Right forelimb (tissue), 1 donor: ENCODE measurements at regions not wholly inside any gene's neighbourhood (a gene's known extent, or its start where the extent isn't known, plus 50 kb on each side); places are given as distances from the start of the nearest gene placed in this dataset.
"Not testable (repeated sequence)": the region's sequence is repeated elsewhere in the genome, so short reads cannot be mapped to it uniquely, and the experiment has no call there.

Source experiments
- DNase-seq: peaks from one replicate; pipeline ENCODE4 v3.0.0-alpha.2; 2018

DNA sequence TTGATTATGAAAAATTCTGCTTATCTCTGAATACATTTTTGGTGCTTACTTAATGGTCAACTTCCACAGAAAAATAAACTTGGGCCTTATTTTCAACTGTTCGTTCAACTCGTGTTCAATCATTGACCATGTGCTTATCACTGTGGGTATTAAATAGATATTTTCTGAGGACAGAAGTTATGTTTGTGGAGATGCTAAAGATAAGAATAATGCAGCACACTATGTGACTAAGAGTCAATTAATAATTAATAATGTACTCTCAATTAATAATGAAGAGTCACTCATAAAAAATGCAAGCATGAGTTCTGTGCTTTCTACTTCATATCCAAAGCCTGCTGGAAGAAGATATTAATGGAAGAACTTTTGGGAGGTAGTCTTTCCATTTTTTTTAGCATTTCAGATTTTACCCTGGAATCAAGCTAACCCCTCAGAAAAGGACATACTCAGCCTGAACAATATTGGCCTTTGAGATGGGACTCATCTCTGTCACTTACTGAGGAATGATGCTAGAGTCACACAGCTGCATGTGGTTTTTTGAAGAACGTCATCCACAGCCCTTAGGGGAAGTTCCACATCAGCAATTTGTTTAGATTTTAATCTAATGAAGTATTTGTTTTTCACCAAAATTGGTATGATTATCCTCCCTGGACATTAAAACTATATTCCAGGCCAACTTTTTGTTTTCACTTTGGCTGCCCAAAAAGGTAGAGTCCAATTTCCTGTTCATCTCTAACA, 191.9 kb upstream of the CRIM1 start:
- no peak for DNase-seq

DNA sequence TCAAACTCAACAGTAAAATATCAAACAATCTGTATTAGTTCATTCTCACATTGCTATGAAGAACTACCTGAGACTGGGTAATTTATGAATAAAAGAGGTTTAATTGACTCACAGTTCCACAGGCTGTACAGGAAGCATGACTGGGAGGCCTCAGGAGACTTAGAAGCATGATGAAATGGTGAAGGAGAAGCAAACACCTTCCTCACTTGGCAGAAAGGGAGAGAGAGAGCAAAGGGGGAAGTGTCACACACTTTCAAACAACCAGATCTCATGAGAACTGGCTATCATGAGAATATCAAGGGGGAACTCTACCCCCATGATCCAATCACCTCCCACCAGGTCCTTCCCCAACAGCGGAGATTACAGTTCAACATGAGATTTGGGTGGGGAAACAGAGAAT, 198.5 kb upstream of the CRIM1 start:
- not testable (repeated sequence) for DNase-seq

DNA sequence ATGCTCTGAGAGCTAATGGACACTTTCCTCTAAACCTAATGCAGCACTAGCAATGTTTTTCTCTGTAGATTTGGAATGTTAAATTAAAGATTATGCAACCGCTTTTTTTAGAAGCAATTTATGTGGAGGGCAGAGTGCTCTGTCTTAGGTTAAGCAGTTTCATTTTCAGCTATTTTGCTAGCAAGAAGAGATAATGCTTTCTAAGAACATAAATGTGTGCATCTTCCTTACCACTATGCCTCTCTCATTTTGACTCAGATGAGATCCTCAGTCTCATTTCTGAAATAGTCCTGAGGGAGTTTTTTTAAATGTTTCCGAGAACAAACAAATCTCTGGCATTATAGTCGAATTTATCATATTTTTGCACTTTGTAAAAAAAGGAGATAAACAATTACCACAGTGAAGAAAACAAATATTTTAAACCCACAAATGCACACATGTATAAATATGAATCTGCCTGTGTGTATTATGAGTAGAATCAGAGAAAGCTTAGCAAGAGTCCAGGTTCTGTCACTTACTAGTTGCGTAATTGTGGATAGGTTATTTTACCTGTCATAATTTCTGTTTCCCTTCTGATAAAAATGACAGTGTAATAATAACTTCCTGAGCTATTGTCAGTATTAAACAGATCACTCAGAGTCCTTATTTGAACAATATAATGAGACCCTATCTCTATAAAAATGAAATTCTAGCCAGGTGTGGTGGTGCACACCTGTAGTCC, 207.7 kb upstream of the CRIM1 start:
- no peak for DNase-seq

DNA sequence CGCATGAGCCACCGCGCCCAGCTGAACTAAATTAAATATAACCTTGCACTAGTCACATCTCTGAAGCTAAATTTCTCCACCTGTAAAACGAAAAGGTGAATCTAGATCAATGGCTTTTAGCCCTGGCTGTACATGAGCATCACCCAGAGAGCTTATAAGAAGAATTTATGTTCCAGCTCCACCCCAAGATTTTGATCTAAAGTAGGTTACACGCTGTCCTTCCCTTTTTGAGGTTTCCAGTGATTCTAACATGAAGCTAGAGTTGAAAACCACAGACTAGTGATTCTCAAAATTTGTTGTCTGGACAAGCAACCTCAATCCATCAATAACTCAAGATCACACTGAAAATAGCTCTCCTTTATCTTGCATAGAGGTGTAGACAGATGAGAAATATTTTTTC, 208.8 kb upstream of the CRIM1 start:
- no peak for DNase-seq

DNA sequence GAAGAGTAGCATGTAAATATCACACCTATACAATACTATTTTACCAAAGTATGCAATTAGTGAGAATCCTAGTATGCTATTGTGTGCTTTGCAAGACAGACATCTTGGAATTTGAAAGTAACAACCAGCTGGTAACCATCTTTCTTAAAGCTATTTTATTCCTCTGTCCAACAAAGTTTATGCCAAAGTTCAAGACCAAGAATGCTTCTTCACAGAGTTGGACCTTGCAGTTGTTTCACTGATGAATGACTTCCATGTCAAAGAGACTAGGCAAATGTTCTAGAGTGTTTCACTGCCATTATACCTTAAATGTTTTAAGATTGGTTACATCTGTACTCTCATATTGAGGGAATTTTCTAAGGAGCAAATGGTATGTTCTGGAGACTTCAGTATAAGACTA, 215.2 kb upstream of the CRIM1 start:
- no peak for DNase-seq

DNA sequence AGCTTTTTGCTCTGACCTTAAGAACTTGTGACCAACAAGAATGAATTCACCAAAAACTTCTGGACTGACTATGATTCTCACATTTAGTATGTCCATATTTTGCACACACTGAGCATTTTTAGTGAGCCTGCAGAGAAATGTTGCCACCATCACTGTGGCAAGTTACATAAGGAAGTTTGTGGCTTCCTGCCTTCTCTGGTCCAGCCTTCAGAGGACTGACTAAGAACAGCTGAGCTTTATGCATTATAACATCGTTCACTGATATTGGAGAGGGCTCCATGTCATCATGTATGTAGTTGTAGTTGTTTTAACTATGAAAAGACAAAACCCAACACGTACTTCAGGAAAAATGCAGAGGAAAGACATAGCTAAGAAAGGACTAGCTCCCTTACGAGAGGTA, 218.0 kb upstream of the CRIM1 start:
- DNase-seq = no peak

DNA sequence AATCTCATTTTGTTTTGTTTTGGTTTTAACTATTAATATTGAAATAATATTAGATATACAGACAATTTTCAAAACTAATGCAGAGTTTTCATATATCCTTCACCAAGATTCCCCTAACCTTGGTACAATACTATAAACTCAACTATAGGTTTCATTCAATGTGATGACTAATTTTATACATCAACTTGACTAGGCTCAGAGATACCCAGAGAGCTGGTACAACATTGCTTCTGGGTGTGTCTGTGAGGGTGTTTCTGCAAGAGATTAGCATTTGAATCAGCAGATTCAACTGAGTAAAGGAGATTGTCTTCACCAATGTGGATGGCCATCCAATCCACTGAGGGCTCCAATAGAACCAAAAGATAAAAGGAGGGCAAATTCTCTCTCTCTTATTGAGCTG, 221.3 kb upstream of the CRIM1 start:
- DNase-seq = no peak

DNA sequence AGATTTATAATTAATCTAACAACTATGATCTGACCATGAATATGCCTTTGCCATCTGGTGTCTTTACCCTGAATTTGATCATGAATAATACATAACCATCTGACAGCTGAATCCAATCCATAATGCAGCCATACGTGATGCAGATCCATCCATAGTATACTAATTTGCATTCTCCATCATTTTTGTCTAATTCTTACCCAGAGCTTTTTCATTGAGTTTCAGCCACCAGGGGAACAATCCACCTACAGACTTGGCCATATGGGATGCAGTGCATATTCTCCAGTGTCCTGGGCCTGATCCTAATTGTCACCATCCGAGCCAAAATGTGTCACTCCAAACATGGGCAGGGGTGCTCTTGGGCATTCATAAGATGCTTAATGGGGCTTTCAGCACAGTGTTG, 227.2 kb upstream of the CRIM1 start:
- no peak for DNase-seq

DNA sequence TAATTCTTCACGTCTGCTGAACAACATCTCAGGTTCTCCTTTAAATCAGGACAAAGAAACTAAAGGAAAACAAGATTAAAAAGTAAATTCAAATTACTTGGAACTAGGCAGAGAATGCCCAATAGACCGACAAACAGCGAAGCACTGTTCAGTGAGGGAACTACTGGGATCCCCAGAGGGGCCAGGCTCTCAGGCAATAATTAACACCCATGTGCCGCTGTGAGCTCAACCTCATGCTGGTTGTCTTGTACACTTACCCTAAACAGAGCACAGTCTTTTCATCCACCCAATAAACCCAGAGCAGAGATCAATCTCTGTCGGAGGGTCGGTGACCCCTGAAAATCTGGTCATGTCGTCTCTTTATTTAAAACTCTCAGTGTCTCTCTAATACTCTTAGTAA, 229.9 kb upstream of the CRIM1 start:
- DNase-seq = no peak

DNA sequence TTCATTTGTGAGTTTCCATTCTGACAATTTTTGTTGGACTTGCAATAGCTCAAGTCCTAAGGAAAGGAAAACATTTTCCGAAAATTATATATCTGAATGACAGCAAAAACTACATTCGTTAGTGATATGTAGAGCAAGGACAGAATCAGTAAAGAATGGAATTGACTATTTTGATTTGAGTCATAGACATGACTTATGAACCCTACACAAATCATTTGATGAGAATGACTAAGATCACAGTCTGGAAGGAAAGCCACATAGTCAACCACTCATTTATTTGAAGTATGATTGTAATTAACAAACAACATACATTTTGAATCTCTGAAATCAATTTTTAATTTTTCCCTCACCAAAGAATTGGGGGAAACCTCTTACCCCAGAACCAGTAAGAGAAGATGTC, 231.6 kb upstream of the CRIM1 start:
- no peak for DNase-seq

DNA sequence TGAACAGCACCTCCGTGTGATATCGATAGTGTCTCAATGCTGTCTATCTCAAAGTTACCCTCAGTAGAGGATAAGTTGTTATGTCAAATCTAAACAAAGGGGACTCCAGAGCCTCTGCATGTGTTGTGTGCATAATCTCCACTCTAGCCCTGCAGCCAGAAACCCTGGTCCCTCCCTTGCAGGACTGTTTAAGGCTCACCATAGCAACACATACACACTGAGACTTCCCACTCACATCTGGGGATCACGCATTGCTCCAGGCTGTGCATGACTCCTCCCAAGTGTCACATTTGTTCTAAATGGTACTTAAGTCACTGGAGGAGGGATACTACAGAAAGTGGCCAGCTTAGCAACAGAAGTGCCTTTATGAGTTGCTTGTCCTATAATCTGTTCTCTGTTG, 258.6 kb upstream of the CRIM1 start:
- DNase-seq = no peak

DNA sequence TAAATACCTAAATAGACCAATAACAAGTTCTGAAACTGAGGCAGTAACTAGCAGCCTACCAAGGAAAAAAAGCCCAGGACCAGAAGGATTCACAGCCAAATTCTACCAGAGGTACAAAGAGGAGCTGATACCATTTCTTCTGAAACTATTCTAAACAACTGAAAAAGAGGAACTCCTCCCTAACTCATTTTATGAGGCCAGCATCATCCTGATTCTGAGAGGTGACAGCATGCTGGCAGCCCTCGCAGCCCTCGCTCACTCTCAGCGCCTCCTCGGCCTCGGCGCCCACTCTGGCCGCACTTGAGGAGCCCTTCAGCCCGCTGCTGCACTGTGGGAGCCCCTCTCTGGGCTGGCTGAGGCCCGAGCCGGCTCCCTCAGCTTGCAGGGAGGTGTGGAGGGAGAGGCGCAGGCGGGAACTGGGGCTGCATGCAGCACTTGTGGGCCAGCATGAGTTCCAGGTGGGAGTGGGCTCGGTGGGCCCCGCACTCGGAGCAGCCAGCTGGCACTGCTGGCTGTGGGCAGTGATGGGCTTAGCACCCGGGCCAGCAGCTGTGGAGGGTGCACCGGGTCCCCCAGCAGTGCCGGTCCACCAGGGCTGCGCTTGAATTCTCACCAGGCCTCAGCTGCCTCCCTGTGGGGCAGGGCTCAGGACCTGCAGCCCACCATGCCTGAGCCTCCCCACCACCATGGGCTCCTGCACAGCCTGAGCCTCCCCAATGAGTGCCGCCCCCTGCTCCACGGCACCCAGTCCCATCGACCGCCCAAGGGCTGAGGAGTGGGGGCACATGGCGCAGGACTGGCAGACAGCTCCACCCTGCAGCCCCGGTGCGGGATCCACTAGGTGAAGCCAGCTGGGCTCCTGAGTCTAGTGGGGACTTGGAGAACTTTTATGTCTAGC, 263.5 kb upstream of the CRIM1 start:
- DNase-seq = not testable (repeated sequence)

DNA sequence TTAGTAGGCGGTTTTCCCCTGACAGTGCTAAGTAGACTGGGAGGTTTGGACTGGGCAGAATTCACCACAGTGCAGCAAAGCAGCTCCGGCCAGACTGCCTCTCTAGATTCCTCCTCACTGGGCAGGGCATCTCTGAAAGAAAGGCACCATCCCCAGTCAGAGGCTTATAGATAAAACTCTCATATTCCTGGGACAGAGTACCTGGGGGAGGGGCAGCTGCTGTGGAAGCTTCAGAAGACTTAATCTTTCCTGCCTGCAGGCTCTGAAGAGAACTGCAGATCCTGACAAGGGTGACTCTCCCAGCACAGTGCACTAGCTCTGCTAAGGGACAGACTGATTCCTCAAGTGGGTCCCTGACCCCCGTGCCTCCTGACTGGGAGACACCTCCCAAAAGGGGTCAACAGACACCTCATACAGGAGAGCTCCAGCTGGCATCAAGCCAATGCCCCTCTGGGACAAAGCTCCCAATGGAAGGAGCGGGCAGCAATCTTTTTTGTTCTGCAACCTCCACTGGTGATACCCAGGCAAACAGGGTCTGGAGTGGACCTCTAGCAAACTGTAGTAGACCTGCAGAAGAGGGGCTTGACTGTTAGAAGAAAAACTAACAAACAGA, 266.8 kb upstream of the CRIM1 start:
- DNase-seq = no peak

DNA sequence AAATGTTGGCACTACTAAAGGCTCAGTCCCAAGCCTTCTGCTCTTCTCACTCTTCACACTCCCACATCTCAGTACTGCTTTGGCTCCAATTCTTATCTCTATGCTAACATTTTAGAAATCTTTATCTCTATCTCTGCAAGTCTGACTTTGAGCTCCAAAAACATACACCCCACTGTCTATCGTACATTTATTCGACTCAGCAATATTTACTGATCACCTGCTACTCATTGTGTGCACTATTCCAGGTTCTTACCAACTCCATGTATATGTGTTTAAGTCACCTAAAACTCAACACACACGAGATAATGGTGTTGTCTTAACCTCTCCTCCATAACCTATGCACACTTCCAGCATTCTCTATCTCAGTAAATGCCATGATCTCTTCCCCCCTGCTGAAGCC, 268.2 kb upstream of the CRIM1 start:
- no peak for DNase-seq

DNA sequence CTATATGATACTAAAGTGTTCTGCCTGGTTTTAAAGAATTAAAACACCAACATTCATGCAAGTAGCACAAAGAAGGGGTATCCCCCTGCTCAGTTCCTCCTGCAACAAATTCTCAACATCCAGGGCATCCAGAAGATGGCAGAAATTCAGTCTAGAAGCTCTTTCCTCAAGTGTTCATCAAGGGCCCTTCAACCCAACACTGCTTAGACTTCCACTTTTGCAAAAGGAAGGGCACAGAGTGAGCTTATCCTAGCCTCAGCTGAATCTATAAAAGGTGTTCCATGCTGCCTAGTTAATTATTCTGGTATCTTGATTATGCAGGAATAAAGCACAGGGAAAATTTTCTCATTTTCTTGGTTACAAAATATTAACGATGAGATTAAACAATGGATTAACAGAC, 275.8 kb upstream of the CRIM1 start:
- DNase-seq = no peak

DNA sequence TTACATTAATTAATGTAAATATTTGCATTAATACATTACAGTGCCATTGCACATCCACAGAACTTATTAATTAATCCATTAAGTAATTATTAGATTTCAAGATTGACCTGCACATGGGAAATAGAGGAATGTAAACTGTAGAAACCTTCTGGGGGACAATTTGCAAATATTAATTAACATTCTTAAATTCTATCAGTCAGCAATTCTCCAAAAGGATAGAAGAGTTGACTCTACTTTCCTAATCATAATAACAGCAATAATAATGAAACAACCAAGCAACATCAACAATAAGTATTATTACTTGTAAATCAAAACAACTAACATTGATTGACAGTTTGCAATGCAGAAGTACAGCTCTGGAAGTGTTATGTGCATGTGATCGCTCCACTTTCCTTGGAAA, 281.6 kb upstream of the CRIM1 start:
- DNase-seq = no peak

DNA sequence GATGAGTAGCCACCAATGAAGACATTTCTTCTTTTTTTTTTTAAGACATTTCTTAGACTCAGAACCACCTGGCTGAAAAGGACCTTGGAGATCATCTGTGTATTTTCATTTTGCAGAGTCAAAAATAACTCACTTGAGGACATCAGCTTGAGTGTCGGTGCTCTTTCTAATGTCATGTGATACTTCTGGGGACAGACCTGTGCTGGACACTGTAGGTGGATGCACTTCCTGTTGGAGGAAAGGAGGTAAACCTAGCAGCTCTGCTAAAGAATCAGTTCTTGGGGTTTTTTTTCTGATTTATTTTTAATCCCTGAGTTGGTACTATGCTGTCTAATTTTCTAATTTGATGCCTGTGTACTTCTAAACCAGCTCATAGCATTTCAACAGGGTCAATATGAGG, 283.9 kb upstream of the CRIM1 start:
- DNase-seq = no peak

DNA sequence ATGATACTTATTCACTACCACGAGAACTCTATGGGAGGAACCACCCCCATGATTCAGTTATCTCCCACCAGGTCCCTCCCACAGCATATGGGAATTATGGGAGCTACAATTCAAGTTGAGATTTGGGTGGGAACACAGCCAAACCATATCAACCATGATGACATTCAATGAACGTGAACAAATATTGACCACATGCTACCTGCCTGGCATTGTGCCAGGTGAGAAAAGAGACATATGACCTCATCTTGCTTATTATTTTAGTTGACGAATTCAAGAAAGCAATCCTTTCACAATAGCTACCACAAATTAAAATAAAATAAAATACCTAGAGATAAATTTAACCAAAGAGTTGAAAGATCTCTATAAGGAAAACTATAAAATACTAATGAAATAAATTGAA, 286.5 kb upstream of the CRIM1 start:
- DNase-seq = no peak

DNA sequence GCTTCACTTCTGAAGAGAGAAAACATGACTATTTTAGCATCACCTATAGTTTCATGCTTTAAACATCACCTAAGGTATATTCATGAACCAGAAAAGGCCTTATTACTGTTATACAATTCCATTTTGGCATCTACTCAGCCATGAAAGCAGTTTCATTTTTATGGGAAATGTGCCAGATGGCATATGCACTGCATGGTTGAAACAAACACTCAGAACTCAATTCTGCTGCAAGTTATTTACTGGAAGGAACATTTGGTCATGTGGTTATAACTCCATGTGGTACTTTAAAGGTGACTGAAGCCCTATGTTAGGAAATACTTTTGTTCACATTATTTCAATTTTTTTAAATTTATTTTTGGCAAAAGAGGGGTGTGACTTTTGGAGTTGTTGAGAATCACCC, 287.5 kb upstream of the CRIM1 start:
- DNase-seq = no peak

DNA sequence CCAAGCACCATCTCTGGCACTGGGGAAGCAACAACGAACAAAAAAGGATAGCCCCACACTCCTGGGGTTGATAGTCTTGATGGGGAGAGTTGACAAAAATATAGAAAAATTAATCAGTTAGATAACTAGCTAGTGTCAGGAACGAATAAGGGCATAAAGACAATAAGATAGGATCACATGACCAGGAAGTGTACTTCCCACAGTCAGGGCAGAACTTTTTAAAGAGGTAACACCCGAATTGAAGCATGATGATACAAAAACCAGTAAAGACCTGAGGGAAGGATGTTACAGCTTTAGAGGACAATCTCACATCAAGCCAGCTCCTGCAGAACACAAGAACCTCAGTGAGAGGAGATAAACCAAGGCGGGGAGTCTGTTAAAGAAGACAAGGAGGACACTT, 295.4 kb upstream of the CRIM1 start:
- no peak for DNase-seq

DNA sequence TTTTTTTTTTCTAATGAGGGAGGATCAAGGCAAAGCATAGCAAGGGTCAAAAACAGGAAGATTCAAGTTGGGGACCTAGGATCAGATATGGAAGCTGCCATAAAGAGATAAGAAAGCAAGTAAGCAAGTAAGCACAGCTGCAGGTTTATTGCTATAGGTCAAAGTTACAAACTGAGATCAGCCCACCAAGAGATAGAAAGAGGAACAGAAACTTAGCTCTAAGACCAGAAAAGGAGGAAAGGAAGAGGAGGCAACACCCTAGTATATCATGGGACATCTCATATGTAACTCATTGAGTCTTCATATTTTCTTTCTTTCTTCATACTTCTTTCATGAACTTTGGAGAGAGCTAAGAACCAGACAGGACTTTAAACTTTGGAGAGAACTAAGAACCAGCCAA, 295.9 kb upstream of the CRIM1 start:
- DNase-seq = no peak

DNA sequence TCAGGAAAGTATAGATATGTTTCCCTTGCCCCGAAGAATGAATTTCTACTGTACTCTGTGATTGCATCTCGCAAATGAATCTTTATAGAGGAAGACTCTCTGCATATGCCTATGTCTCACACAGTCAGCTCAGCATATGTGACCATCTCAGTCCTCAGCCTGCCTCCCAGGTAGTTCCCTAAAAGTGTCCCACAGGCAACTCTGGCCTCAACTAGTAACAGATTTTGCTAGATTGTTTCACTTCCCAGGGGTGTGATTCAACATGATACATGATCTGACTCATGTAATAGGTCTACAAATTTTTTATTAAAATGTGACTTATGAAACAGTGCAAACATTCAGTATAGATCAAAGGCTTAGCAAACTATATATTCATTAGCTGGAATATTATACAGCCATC, 296.6 kb upstream of the CRIM1 start:
- no peak for DNase-seq

DNA sequence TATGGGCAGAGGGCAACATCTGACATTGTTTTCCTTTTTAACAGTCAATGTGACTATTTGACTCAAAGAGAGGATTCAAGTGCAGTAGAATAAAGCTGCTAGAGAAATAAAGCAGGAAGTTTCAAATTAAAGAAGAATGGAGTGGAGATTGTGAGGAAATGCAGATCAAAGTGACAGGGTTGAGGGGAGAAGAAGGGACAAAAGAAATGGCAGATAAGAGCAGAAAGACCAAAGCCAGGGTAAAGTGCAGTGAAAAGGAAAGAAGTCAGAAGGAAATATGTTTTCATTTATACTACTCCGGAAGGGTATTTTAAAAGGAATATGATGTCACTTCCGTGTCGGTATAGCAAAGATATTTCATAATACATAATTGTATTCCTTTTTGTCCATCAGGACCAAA, 297.5 kb upstream of the CRIM1 start:
- DNase-seq = no peak
